Aorta (tissue), 5 donors: ENCODE measurements at regions not wholly inside any gene's neighbourhood (a gene's known extent, or its start where the extent isn't known, plus 50 kb on each side); places are given as distances from the start of the nearest gene placed in this dataset.
"Not testable (repeated sequence)": the region's sequence is repeated elsewhere in the genome, so short reads cannot be mapped to it uniquely, and the experiment has no call there.

Experiments used
- ATAC-seq: fragments of 200-7000 bp; cut with Tn5 transposase; one replicate; pipeline ENCODE4 v1.9.1; 2022; ENCODE audit warnings: moderate library complexity; ENCODE audit not compliant: low FRiP score
- DNase-seq, 2 donors: peaks; one replicate each; pipeline ENCODE4 v3.0.0-alpha.2; 2020
- H3K27ac ChIP-seq, 2 donors: one replicate each; pipeline ENCODE4 v1.5.1; 2013; ENCODE audit warnings: low read length in 2 of 2, mild to moderate bottlenecking in 2 of 2, moderate library complexity in 2 of 2, control low read depth in 1 of 2, inconsistent platforms in 1 of 2, low read depth in 1 of 2
- H3K27me3 ChIP-seq, 2 donors: one replicate each; pipeline ENCODE4 v1.6.1; 2013; ENCODE audit warnings: control low read depth in 1 of 2, low read length in 1 of 2, mild to moderate bottlenecking in 1 of 2, moderate library complexity in 1 of 2; ENCODE audit not compliant: insufficient read depth in 2 of 2, control insufficient read depth in 1 of 2
- H3K36me3 ChIP-seq, 2 donors: one replicate each; pipeline ENCODE4 v1.6.1; 2013; ENCODE audit warnings: control low read depth in 1 of 2, low read length in 1 of 2, mild to moderate bottlenecking in 1 of 2; ENCODE audit not compliant: insufficient read depth in 2 of 2, control insufficient read depth in 1 of 2
- H3K4me1 ChIP-seq, 2 donors: one replicate each; pipeline ENCODE4 v1.6.1; 2013; ENCODE audit warnings: low read length in 2 of 2, control low read depth in 1 of 2, mild to moderate bottlenecking in 1 of 2, moderate library complexity in 1 of 2; ENCODE audit not compliant: insufficient read depth in 2 of 2, control insufficient read depth in 1 of 2
- H3K4me3 ChIP-seq, 2 donors: one replicate each; pipeline ENCODE4 v1.5.1; 2013; ENCODE audit warnings: low read length in 2 of 2, control low read depth in 1 of 2, mild to moderate bottlenecking in 1 of 2
- H3K9me3 ChIP-seq: one replicate; pipeline ENCODE4 v1.6.1; 2013; ENCODE audit warnings: mild to moderate bottlenecking, low read length; ENCODE audit not compliant: control insufficient read depth
- WGBS, 2 donors: extraction: QIAGEN DNeasy Blood & Tissue Kit; methylation state at CpG; one replicate each; pipeline ENCODE4 v1.1.7; 2013; 5-methylcytosine and 5-hydroxymethylcytosine counted together
- intact Hi-C, 2 donors: fragments of 100-400 bp; cut with DNase I; formaldehyde crosslinking; loops; one replicate each; pipeline versions ENCODE4 v1.14.2 to v1.15.0; 2022
- donor health status: healthy with polysubstance abuse.
- donor health status: Bipolar disorder and iron deficiency.
- donor health status: DM: no; HTN: no; CAD: no.
- donor health status: DM: no; HTN: no; CAD: no.
- donor health status: DM: yes; HTN: yes; CAD: no.

DNA sequence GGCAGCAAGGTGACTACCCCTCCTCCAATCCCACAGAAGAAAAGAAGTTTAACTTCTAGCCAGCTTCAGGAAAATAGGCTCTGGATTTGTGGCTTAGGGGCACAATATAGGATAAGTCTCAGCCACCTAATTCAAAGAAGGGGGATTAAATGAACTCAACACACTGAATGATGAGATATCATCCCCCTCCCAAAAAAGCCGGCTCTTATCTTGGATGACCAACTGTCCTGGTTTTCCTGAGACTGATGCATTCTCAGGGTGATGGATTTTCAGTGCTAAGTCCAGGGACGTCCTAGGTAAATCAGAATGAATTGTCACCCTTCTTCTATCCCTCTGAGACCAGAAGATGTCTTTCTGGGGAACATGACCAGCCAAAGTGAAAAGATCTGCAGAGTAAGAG lies 487.0 kb upstream of the PROK2 start:
- Histone ChIP-seq H3K4me3 (no peak overlapping the region), H3K4me1 (no peaks in the 10 kb centered on the region), H3K27ac (no peak overlapping the region), H3K36me3 (no peaks in the 10 kb centered on the region), H3K9me3 (no peaks in the 10 kb centered on the region), H3K27me3 (no peaks in the 10 kb centered on the region)
- 93 to 100% methylated on average over 2 of the region's 2 CpGs for WGBS, 2 donors
- DNase-seq (no peak), ATAC-seq (no peak)
- intact Hi-C loops, result loop anchor here in 1 of 2 donors (10.0 kb wide), 1 partner anchor 553 kb away; no protein-coding TSS in a partner anchor

GRCh38 chr3:72271216-72271615 lies 486.3 kb upstream of the PROK2 start:
- 77 to 90% methylated on average over 6 of the region's 6 CpGs for WGBS, 2 donors
- no peaks in the 10 kb centered on the region for H3K9me3 ChIP-seq
- DNase-seq (no peak), ATAC-seq (no peak)
- H3K36me3 ChIP-seq, result no peaks in the 10 kb centered on the region
- H3K27ac ChIP-seq, result no peak overlapping the region
- intact Hi-C loops, result loop anchor here in 1 of 2 donors (10.0 kb wide), 1 partner anchor 554 kb away; no protein-coding TSS in a partner anchor
- no peaks in the 10 kb centered on the region for H3K4me1 ChIP-seq
- no peak overlapping the region for H3K4me3 ChIP-seq
- no peaks in the 10 kb centered on the region for H3K27me3 ChIP-seq

GRCh38 chr3:72270730-72271129 lies 485.8 kb upstream of the PROK2 start:
- Histone ChIP-seq H3K4me3 (no peak overlapping the region), H3K9me3 (no peaks in the 10 kb centered on the region), H3K4me1 (no peaks in the 10 kb centered on the region), H3K27me3 (no peaks in the 10 kb centered on the region), H3K27ac (no peak overlapping the region), H3K36me3 (no peaks in the 10 kb centered on the region)
- DNase-seq, result no peak
- intact Hi-C loops, result loop anchor here in 1 of 2 donors (10.0 kb wide), 1 partner anchor 554 kb away; no protein-coding TSS in a partner anchor
- 91 to 94% methylated on average over 5 of the region's 5 CpGs for WGBS, 2 donors
- ATAC-seq, result no peak

- no peak overlapping the region for H3K27ac ChIP-seq
- no peaks in the 10 kb centered on the region for H3K9me3 ChIP-seq
- ATAC-seq, result peak; percentile 93
- no peaks in the 10 kb centered on the region for H3K27me3 ChIP-seq
- H3K36me3 ChIP-seq, result no peaks in the 10 kb centered on the region
- DNase-seq, result peak; percentile 92 to 94
- WGBS, 2 donors, result 29 to 36% methylated on average over 9 of the region's 9 CpGs
- no peak overlapping the region for H3K4me3 ChIP-seq
- no peaks in the 10 kb centered on the region for H3K4me1 ChIP-seq
- intact Hi-C loops, result loop anchor here in 1 of 2 donors (10.0 kb wide), 1 partner anchor 555 kb away; no protein-coding TSS in a partner anchor
Observed at GRCh38 chr3:72270072-72270681, 485.2 kb upstream of the PROK2 start.

DNA sequence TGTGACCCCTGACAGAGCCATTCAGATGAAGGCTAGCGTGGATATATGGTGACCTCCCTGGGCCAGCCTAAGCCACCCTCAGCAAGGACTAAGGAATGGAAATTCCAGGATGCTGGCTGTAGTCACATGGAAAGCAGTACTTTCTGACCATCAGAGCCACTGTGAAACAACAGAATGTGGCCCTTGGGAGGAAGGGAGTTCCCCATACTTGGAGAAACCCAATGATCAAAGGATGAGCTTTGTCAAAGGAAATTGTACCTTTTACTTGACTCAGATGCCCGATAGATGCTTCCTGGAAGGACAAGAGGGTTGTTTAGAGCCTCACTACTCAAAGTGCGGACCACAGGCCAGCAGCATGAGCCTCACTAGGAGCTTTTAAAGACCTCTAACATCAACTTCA lies 484.5 kb upstream of the PROK2 start:
- Histone ChIP-seq H3K4me1 (no peaks in the 10 kb centered on the region), H3K9me3 (no peaks in the 10 kb centered on the region), H3K4me3 (no peak overlapping the region), H3K27ac (no peak overlapping the region), H3K27me3 (no peaks in the 10 kb centered on the region), H3K36me3 (no peaks in the 10 kb centered on the region)
- ATAC-seq, result no peak
- WGBS, 2 donors, result 89 to 96% methylated on average over 3 of the region's 3 CpGs
- DNase-seq, result no peak
- intact Hi-C loops, result loop anchor here in 1 of 2 donors (5.0 kb wide), 1 partner anchor 312 kb away; no protein-coding TSS in a partner anchor

- H3K4me1 ChIP-seq, ATAC-seq: not testable (repeated sequence)
- intact Hi-C loops, result loop anchor here in 1 of 2 donors (5.0 kb wide), 1 partner anchor 310 kb away; no protein-coding TSS in a partner anchor
Observed at GRCh38 chr3:72266921-72267524, 482.1 kb upstream of the PROK2 start.

GRCh38 chr3:72266016-72266370 lies 481.0 kb upstream of the PROK2 start:
- Histone ChIP-seq H3K27ac (no peak overlapping the region), H3K4me3 (no peak overlapping the region), H3K36me3 (no peaks in the 10 kb centered on the region), H3K9me3 (no peaks in the 10 kb centered on the region), H3K27me3 (no peaks in the 10 kb centered on the region), H3K4me1 (peaks cover 0 to 4% of the 10 kb centered on the region in 2 donors)
- WGBS, 2 donors, result 87 to 89% methylated on average over 3 of the region's 3 CpGs
- ATAC-seq (no peak), DNase-seq (no peak)
- intact Hi-C loops, result loop anchor here in 1 of 2 donors (5.0 kb wide), 1 partner anchor 309 kb away; no protein-coding TSS in a partner anchor

More at GRCh38 chr3:72266921-72267524, 482.1 kb upstream of the PROK2 start:
- WGBS, 2 donors, result 91 to 92% methylated on average over 7 of the region's 7 CpGs
- H3K36me3 ChIP-seq, H3K27ac ChIP-seq, H3K4me3 ChIP-seq, H3K27me3 ChIP-seq, H3K9me3 ChIP-seq, DNase-seq: not testable (repeated sequence)

DNA sequence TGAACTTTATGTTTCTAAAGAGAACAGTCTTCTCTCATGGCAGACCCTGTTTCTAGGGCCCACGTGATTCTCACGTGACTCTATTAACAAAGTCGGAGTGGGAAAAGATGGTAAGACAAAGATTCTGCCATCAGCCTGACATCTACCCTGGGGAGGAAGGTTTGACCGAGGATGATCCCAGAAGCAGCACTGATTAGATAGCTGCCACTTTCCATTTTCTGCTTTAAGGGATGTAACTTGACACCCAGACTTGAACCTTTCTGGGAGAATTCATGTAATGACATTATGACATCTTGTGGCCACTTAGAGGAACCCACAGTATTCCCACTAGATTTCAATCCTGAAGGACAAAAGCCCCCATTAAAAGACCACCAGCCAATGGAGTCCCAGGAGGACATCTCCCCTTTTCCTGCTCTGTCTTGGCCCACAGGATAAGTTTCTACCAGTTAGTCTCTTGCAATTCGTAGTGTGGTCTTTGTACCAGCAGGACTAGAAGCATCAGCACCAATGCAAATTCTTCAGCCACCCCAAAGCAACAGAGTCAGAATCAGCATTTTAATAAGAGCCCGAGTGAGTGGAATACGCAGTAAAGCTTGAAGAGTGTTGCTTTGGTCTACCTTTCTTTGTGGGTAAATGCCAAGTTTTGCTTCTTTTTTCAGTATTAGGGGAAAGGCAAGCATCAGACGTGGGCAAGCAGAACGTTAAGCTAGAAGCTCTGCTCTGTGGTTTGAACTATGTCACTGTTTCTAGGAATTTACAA lies 480.5 kb upstream of the PROK2 start:
- Histone ChIP-seq H3K27ac (no peak overlapping the region), H3K4me3 (no peak overlapping the region), H3K27me3 (no peaks in the 10 kb centered on the region), H3K9me3 (no peaks in the 10 kb centered on the region), H3K4me1 (peaks cover 0 to 4% of the 10 kb centered on the region in 2 donors), H3K36me3 (no peaks in the 10 kb centered on the region)
- no peak for ATAC-seq
- intact Hi-C loops, result loop anchor here in 1 of 2 donors (5.0 kb wide), 1 partner anchor 308 kb away; no protein-coding TSS in a partner anchor
- no peak for DNase-seq
- WGBS, 2 donors, result 72 to 76% methylated on average over 9 of the region's 9 CpGs
